DMS153 treated with DMSO at 0.1 percent for 48 hours (cell line): ENCODE measurements at regions not wholly inside any gene's neighbourhood (a gene's known extent, or its start where the extent isn't known, plus 50 kb on each side); places are given as distances from the start of the nearest gene placed in this dataset.

ENCODE experiments used
- DNase-seq: peaks from one replicate; lab custom pipeline; 2025; ENCODE audit not compliant: unreplicated experiment; lab: John Stamatoyannopoulos, UW

DNA sequence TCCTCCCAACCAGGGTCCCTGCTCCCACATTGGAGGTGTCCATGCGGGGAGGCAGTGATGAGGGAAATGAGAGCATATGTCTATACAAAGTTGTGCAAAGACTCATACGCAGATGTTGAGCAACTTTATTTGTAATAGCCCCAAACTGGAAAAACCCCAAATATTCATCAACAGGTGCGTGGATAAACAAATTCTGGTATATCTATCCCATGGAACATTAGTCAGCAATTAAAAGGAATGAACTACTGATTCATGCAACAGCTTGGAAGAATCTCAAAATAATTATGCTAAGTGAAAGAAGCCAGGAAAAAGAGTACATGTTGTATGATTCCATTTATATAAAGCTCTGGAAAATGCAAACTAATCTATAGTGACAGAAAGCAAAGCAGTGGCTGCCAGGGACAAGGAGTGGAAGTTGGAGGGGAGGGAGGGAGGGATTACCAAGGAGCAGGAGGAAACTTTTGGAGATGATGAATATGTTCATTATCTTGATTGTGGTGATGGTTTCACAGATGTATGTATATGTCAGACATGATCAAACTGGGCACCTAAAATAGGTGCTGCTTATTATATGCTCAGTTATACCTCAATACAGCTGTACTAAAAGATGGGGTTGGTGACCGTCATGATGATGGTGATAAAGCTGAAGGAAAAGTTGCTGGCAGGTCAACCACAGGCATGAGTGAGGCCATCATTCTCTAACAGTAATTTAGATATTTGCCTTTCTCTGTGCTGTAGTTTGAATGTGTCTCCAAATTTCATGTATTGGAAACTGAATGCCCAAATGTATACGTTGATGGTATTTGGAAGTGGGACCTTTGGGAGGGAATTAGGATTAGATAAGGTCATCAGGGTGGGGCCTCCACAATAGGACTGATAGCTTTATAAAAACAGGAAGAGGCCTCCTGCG is 270.9 kb downstream of the CYP26B1 start:
- no peak for DNase-seq

DNA sequence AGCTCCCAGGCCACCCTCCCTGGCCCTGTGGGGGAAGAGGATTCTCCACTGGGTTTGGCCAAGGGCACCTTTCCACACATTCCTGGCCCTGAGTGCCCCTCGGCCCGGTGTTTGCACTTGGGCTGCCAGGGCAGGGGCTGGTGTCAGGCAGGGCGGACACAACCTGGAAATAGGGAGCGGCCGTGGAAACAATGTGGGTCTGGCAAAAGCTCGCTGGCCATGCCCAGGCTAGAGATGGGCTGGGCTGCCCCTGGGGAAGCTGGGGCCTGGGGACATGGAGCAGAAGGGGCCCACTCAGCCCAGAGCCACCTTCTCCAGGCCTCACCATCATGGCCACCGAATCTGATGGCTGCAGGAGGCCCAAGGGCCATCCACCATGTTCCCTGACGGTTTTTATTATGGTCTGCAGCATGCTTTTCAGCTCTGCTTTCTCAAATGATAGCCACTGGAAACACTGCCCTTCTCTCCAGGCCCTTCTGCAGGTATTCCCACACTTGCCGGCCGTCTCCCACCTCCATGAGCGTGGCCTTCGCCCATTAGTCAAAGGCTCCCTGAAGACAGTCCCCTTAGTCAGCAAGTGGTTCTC is 275.1 kb downstream of the CYP26B1 start:
- no peak for DNase-seq

- DNase-seq: no peak
Measured at GRCh38 chr2:71865391-71865965, 282.2 kb downstream of the CYP26B1 start.

DNA sequence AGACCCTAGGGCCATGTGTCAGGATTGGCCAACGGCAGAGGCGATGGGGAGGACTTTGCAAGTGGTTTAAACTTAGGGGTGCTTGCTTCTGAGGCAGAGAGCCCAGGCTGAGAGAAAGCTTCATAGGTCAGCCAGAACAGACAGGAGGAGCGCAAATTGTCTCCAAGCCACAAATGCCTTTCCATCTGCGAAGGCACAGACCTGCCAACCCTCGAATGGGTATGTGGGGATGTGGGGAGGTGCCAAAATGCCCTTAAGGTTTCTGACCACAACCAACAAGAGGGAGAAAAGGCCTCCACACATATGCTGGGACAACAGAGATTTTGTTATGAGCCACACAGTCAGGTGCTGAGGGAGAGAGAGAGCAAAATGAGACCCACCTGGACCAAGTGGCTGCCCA is 283.6 kb downstream of the CYP26B1 start:
- DNase-seq: no peak

GRCh38 chr2:71863396-71863795 is 284.3 kb downstream of the CYP26B1 start:
- no peak for DNase-seq

DNA sequence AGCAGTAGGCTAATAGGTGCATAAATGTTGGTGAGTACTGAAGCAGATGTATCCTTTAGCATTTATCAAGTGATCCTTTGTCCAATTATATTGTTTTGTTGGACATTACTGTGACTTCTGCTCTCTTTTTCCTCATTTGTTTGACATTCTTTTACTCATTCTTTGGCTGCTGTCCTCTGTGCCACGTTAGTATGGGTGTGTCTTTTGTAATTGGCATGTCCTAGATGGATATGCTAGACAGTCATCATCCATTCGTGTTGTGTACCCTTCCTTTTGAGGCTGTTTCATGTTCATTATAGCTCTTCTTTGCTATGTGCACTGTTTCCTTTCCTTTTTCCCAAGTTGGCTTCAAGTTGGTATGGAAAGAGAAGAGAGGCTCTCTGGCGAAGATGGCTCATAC is 284.7 kb downstream of the CYP26B1 start:
- DNase-seq: no peak

DNA sequence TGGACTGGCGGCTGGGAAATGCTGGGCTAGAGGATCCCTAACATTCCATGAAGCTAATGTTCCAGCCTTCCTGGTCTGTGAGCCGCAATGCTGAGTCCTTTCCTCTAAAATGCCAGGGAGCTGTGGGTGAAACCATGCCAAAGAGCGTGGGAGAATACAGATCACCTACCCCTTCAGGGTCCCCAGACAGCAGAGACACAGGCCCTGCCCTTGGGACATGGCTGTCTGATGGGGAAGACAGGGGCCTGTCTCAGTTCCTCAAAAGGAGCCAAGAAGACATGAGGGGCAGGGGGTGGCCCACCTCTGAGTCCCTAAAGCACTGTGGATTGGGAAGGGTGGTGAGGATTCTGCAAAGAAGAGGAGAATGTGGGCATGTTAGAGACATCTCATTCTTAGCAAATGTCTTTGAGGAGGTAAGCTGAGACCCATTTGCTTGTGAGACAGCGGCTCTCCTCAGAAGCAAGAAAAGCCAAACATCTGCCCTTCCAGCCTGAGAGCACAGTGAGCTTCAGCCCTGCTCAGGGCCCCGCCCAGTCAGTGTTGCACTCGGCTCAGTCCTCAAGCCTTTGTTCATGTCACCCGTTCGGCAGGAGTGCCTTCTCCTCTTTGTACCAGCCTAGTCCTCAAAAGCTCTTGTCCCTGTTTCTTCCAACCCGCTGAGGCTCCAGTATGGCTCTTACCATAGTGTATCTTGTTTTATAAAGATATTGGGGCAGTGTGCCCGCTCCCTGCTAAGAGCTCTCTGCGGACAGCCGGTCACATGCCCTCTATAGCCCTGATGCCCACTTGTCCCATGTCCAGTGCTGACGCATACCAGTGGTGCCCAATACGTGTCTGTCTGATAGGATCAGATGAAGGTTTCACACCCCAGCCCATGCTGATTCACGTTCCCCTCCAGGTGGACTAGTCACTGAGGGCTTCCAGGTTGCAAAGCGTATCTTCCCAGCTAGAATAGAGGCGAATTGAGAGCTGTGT is 286.2 kb downstream of the CYP26B1 start:
- DNase-seq: no peak

GRCh38 chr2:71860381-71860926 is 287.2 kb downstream of the CYP26B1 start:
- no peak for DNase-seq

GRCh38 chr2:71859211-71859847 is 288.3 kb downstream of the CYP26B1 start:
- DNase-seq: no peak

DNA sequence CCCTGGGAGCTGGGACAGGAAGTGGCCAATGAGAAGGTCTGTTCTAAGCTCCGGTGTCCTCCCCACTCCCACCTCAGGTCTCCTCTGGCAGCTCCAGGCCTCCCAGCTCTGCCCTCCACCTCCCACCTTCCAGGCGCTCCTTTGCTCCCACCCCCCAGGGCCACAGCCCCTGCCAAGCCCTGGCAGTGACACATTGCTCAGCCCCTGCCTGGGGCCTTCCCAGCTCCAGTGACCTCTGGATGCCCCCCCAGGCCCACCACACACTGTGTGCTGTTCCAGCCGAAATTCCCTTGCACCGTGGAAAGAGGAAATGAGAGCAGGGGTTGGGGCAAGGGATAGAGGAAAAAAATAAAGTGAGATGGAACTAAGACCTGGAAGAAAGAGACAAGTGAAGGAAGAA is 289.6 kb downstream of the CYP26B1 start:
- no peak for DNase-seq

GRCh38 chr2:71857636-71858035 is 290.0 kb downstream of the CYP26B1 start:
- DNase-seq: no peak

GRCh38 chr2:71856773-71857525 is 290.7 kb downstream of the CYP26B1 start:
- no peak for DNase-seq

GRCh38 chr2:71853858-71854257 is 293.8 kb downstream of the CYP26B1 start:
- DNase-seq: no peak

DNA sequence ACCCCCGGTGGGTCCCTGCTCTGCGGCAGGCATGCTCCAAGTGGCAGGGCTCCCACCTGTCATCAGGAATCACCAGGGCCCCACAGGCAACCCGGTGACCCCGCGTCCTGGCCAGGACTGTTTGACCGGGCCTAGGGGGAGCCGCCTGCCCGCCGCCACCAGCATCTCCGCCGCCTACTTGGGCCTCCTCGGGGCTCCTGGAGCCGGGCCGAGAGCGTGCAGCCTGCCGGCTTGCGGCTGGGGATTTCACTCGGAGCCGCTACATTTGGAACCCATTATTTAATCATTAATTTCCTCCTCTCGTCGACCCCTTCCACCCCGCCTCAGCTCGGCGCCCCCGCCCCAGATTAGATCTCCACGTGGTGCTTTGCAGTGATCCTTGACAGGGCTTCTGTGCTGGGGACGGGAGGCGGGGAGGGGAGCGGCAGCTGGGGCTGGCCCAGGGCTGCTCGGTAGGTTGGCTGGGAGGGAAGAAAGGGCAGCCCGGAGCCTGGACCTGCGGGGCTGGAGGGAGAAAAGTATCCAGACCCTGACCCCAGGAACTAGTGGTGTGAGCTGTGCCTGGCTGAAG is 295.4 kb downstream of the CYP26B1 start:
- no peak for DNase-seq

- no peak for DNase-seq
Measured at GRCh38 chr2:71851094-71851750, 296.4 kb downstream of the CYP26B1 start.

- DNase-seq: no peak
Measured at GRCh38 chr2:71850306-71850801, 297.3 kb downstream of the CYP26B1 start.

DNA sequence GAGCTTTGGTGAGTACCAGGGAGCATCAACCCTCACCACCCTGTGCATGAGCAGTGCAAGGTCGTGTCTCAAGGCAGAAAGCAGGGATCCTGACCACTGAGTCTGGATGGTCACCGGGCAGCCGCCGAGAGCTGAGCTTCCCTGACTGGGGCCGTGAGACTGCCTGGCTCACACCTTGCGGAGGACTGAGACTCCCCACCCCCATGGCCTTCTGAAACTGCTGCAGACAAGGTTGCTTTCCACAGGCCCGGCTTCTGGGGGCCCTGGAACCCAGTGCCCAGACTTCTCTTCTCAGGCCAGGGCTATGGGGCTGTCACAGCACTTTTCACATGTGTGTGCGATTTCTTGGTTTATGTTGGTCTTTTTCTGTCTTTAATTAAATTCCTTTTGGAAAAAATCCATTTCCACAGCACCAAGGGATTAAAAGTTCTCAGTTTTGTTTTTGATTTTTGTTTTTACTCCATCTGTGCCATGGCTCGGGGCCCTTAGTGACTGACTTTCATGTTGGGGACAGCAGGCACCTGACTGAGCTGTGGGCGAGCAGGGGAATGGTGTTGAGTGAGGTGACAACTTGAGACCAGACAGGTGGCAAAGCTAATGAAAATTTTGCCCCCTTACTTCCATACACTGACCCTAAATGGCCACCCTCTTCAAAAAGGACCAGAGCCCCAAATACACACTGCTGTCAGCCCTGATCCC is 297.9 kb downstream of the CYP26B1 start:
- no peak for DNase-seq

- no peak for DNase-seq
Measured at GRCh38 chr2:71849111-71849510, 298.6 kb downstream of the CYP26B1 start.
